GM06990 (cell line): ENCODE measurements at regions not wholly inside any gene's neighbourhood (a gene's known extent, or its start where the extent isn't known, plus 50 kb on each side); places are given as distances from the start of the nearest gene placed in this dataset.

Experiments
- DNase-seq: peaks from one replicate; pipeline ENCODE4 v3.0.0-alpha.2; 2011; ENCODE audit not compliant: insufficient read length; ENCODE audit errors: extremely low read depth
- H3K27me3 ChIP-seq: replicated peaks from 2 replicates; pipeline ENCODE4 v1.6.0; 2011; ENCODE audit warnings: low read length; ENCODE audit not compliant: control insufficient read depth, insufficient read depth
- H3K36me3 ChIP-seq: 2 replicates; pipeline ENCODE4 v1.5.1; 2011; ENCODE audit warnings: low read length; ENCODE audit not compliant: control insufficient read depth, insufficient read depth
- H3K4me3 ChIP-seq: replicated peaks from 2 replicates; pipeline ENCODE4 v1.5.1; 2011; ENCODE audit warnings: low read depth, mild to moderate bottlenecking, control low read depth, low read length
- TF ChIP-seq, protein P1 (sequence below): IDR thresholded peaks from 2 replicates; pipeline ENCODE4 v1.5.1; 2011; ENCODE audit warnings: low read length, control low read depth, mild to moderate bottlenecking, inconsistent platforms; ENCODE audit not compliant: insufficient read depth, poor library complexity, severe bottlenecking

DNA sequence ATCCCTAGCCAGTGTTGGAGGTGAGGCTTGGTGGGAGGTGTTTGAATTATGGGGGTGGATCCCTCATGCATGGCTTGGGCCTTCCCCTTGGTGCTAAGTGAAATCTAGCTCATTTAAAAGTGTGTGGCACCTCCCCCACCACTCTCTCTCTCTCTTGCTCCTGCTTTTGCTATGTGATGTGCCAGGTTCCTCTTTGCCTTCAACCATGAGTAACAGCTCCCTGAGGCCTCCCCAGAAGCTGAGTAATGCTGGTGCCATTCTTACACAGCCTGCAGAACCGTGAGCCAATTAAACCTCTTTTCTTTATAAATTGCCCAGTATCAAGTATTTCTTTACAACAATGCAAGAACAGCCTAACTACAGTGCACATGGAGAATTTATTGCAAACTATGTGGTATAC is 188.8 kb upstream of the POT1 start:
- H3K4me3 ChIP-seq: no peak overlapping the region
- no peaks in the 10 kb centered on the region for H3K27me3 ChIP-seq
- DNase-seq: no peak
- TF ChIP-seq, protein P1, sequence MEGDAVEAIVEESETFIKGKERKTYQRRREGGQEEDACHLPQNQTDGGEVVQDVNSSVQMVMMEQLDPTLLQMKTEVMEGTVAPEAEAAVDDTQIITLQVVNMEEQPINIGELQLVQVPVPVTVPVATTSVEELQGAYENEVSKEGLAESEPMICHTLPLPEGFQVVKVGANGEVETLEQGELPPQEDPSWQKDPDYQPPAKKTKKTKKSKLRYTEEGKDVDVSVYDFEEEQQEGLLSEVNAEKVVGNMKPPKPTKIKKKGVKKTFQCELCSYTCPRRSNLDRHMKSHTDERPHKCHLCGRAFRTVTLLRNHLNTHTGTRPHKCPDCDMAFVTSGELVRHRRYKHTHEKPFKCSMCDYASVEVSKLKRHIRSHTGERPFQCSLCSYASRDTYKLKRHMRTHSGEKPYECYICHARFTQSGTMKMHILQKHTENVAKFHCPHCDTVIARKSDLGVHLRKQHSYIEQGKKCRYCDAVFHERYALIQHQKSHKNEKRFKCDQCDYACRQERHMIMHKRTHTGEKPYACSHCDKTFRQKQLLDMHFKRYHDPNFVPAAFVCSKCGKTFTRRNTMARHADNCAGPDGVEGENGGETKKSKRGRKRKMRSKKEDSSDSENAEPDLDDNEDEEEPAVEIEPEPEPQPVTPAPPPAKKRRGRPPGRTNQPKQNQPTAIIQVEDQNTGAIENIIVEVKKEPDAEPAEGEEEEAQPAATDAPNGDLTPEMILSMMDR: no peak
- no peaks in the 10 kb centered on the region for H3K36me3 ChIP-seq

DNA sequence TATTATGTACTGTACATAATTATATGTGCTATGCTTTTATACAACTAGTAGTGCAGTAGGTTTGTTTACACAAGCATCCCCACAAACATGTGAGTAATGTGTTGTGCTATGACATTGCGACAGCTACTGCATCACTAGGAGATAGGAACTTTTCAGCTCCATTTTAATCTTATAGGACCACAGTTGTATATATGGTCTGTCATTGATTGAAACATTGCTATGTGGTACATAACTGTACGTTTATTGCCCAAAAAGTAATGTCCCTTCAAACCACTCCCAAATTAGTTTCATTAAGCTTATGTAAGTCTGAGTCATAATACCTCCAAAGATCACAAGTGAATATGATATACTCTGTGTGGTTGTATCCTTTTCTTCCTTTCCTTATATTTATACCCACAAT is 183.2 kb upstream of the POT1 start:
- DNase-seq: no peak
- H3K4me3 ChIP-seq: no peak overlapping the region
- no peaks in the 10 kb centered on the region for H3K27me3 ChIP-seq
- TF ChIP-seq, protein P1: no peak
- no peaks in the 10 kb centered on the region for H3K36me3 ChIP-seq

DNA sequence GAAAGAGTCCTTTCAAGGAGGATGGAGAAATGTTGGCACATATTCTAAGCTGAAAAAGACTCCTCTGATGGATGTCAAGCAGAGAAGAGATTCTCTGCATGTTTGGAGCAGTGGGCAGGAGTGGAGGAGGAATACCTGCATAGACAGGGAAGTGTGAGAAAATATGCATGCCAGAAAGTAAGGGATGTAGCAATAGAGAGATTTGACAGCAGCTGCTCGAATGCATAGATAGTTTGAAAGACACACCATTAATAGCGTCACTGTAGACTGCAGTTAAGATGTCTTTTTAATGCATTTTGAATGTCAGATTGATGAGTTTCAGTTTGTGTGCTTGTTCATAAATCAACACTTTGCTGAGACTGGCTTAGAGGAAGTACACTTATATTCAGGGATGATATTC is 169.9 kb upstream of the POT1 start:
- TF ChIP-seq, protein P1: no peak
- H3K36me3 ChIP-seq: no peaks in the 10 kb centered on the region
- H3K27me3 ChIP-seq: no peaks in the 10 kb centered on the region
- H3K4me3 ChIP-seq: no peak overlapping the region
- DNase-seq: no peak

DNA sequence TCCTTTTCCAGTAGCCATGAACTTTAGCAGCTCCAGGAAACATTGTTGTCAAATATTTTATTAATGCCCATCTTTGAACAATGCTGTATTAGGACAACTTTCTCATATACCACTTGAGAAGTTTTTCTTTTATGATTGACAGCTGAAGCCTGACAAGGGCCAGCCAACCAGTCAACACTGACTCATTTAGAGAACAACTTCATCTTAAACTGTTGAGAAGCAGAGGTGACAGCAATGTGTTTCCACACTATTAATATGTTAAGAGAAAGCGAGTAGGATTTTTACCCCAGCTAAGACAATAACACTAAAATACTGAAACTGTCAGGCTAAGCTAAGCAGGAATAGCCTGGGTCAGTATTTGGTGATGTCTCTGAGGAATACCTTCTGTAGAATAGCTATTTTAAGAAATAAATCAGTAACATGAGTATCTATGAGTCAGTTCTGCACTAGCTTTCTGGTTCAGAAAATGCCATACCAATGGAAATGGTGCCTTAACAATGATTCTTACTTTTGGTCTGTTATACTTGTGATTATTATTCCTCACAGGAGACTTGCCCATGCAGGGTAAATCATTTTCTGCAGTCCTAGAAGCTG is 168.8 kb upstream of the POT1 start:
- TF ChIP-seq, protein P1: no peak

DNA sequence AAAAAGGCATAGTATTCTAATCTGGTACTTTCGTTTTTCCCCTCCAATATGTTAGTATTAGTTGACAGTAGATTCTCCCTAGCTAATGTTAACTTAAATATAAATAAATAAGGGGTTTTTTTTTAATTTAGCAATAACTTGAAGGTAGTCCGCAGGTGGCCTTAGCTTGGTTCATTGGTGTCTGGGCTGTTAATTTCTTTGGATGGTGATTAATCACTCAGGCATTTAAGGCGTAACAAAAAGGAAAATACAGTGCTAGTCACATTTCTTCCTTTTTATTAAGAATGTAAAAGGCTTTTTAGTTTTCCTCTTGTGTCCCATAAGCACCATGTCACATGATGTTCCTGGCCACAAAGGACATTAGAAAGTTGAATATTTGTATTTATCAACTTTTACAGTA is 161.0 kb upstream of the POT1 start:
- no peak for DNase-seq
- TF ChIP-seq, protein P1: no peak
- Histone ChIP-seq H3K36me3 (no peaks in the 10 kb centered on the region), H3K4me3 (no peak overlapping the region), H3K27me3 (no peaks in the 10 kb centered on the region)

More for the DNA sequence above, 168.8 kb upstream of the POT1 start:
- peak; percentile 41 for DNase-seq
- Histone ChIP-seq H3K4me3 (no peak overlapping the region), H3K27me3 (no peaks in the 10 kb centered on the region), H3K36me3 (no peaks in the 10 kb centered on the region)

DNA sequence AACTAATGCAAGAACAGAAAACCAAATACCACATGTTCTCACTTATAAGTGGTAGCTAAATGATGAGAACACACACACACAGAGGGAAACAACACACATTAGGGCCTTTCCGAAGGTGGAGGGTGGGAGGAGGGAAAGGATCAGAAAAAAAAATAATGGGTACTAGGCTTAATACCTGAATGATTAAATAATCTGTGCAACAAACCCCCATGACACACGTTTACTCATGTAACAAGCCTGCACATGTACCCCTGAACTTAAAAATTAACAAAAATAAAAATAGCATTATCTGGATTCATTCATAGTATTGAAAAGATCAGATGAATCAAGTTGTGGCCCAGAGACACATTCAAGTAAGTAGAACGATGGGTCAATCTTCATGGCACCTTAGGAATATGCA is 159.5 kb upstream of the POT1 start:
- Histone ChIP-seq H3K36me3 (no peaks in the 10 kb centered on the region), H3K4me3 (no peak overlapping the region), H3K27me3 (no peaks in the 10 kb centered on the region)
- DNase-seq: no peak
- TF ChIP-seq, protein P1: no peak
